ENCODE measurements at regions not wholly inside any gene's neighbourhood (a gene's known extent, or its start where the extent isn't known, plus 50 kb on each side); places are given as distances from the start of the nearest gene placed in this dataset.

DNA sequence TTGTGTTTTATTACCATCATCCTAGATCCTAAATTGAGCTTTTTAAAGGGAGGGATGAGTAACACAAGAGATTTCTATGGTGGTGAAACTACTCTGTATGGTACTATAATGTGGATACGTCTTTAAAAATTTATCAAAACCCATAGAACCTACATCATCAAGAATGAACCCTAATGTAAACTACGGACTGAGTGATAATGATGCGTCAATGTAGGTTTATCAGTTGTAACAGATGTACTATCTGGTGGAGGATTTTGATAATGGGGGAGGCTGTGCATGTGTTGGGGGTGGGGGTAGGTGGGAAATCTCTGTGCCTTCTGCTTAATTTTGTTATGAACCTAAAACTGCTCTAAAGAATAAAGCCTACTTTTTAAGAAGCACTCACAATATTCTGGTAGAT, 724.1 kb upstream of the SOX9 start:
- no peaks in the 10 kb centered on the region for H3K27me3 ChIP-seq (ENCODE audit: control insufficient read depth in 2 of 2, insufficient read depth in 2 of 2, low read length in 2 of 2)
- TF ChIP-seq MYC (IDR thresholded peaks at IDR 0.05; ENCODE audit: low read depth, low read length) (no peak), JUN (IDR thresholded peaks at IDR 0.05; ENCODE audit: borderline replicate concordance, insufficient read depth, insufficient read length, low read depth) (no peak)
- dilution Hi-C loops (cut with MboI; ENCODE audit: extremely low pct_ligation_motif_present, low sequenced_read_pairs) = no loop called here
- no peaks in the 10 kb centered on the region for H4K20me1 ChIP-seq (replicated peaks; ENCODE audit: control insufficient read depth, extremely low read depth, insufficient read depth, low read length)
- no peaks in the 10 kb centered on the region for H3K9me1 ChIP-seq (replicated peaks; ENCODE audit: control insufficient read depth, extremely low read depth, insufficient read depth, low read length)
- no peaks in the 10 kb centered on the region for H3K79me2 ChIP-seq (ENCODE audit: control insufficient read depth, insufficient read depth, low read length)
- no peak overlapping the region for H3K4me2 ChIP-seq (ENCODE audit: insufficient read depth, low read length)
- BruUV-seq (replicated peaks) = no TSS peak
- ChIA-PET CTCF (no interaction called here), POLR2A (no interaction called here)
- H3K36me3 ChIP-seq (ENCODE audit: control insufficient read depth in 2 of 2, extremely low read depth in 1 of 2, insufficient read depth in 2 of 2, low read length in 2 of 2) = no peaks in the 10 kb centered on the region
- intact Hi-C loops (cut with micrococcal nuclease) = no loop called here
- H3K4me3 ChIP-seq (replicated peaks in 1 of 3; ENCODE audit: insufficient read depth in 1 of 3, low read depth in 1 of 3, low read length in 3 of 3) = no peak overlapping the region
- no peak overlapping the region for H3K9ac ChIP-seq (replicated peaks; ENCODE audit: extremely low read depth, insufficient read depth, low read length)
- no peaks in the 10 kb centered on the region for H3K4me1 ChIP-seq (ENCODE audit: control insufficient read depth, extremely low read depth, insufficient read depth, low read length)
- H3K27ac ChIP-seq (ENCODE audit: insufficient read depth, low read depth, low read length) = no peak overlapping the region
- FAIRE-seq (no peak), DNase-seq (ENCODE audit: low read depth, low spot score) (no peak)
- no peak overlapping the region for H2AFZ ChIP-seq (ENCODE audit: low read depth, low read length)
- H3K9me3 ChIP-seq (replicated peaks; ENCODE audit: control insufficient read depth, insufficient read depth, low read length) = no peaks in the 10 kb centered on the region

- FAIRE-seq = no peak
- H3K27me3 ChIP-seq (ENCODE audit: control insufficient read depth in 2 of 2, insufficient read depth in 2 of 2, low read length in 2 of 2) = no peaks in the 10 kb centered on the region
- no peaks in the 10 kb centered on the region for H3K4me1 ChIP-seq (ENCODE audit: control insufficient read depth, extremely low read depth, insufficient read depth, low read length)
- H3K9me3 ChIP-seq (replicated peaks; ENCODE audit: control insufficient read depth, insufficient read depth, low read length) = no peaks in the 10 kb centered on the region
- no peak overlapping the region for H3K9ac ChIP-seq (replicated peaks; ENCODE audit: extremely low read depth, insufficient read depth, low read length)
- H3K36me3 ChIP-seq (ENCODE audit: control insufficient read depth in 2 of 2, extremely low read depth in 1 of 2, insufficient read depth in 2 of 2, low read length in 2 of 2) = no peaks in the 10 kb centered on the region
- H4K20me1 ChIP-seq (replicated peaks; ENCODE audit: control insufficient read depth, extremely low read depth, insufficient read depth, low read length) = no peaks in the 10 kb centered on the region
- no peaks in the 10 kb centered on the region for H3K79me2 ChIP-seq (ENCODE audit: control insufficient read depth, insufficient read depth, low read length)
- BruUV-seq (replicated peaks) = no TSS peak
- H3K4me3 ChIP-seq (replicated peaks in 1 of 3; ENCODE audit: insufficient read depth in 1 of 3, low read depth in 1 of 3, low read length in 3 of 3) = no peak overlapping the region
- no peak for TF ChIP-seq JUN (IDR thresholded peaks at IDR 0.05; ENCODE audit: borderline replicate concordance, insufficient read depth, insufficient read length, low read depth)
- TF ChIP-seq POLR2AphosphoS5 (IDR thresholded peaks at IDR 0.05; ENCODE audit: insufficient read depth, low read depth, low read length) = no peak
- TF ChIP-seq GATA2 (IDR thresholded peaks at IDR 0.05; ENCODE audit: insufficient read depth, insufficient read length, low read depth, low read length) = no peak
- TF ChIP-seq, protein P1, sequence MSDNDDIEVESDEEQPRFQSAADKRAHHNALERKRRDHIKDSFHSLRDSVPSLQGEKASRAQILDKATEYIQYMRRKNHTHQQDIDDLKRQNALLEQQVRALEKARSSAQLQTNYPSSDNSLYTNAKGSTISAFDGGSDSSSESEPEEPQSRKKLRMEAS (IDR thresholded peaks at IDR 0.05; ENCODE audit: insufficient read depth, insufficient read length) = no peak
- TF ChIP-seq EZH2 (IDR thresholded peaks at IDR 0.05; ENCODE audit: borderline replicate concordance, low read depth, low read length, severe bottlenecking) = no peak
- no peak for TF ChIP-seq CTCF (IDR thresholded peaks at IDR 0.05; ENCODE audit: extremely low read depth in 1 of 2, insufficient read depth in 1 of 2, low read depth in 1 of 2, low read length in 2 of 2)
- no peak for TF ChIP-seq MYC (IDR thresholded peaks at IDR 0.05; ENCODE audit: low read depth, low read length)
- no peak for TF ChIP-seq FOS (IDR thresholded peaks at IDR 0.05; ENCODE audit: borderline replicate concordance, insufficient read depth, low read length)
- dilution Hi-C loops (cut with MboI; ENCODE audit: extremely low pct_ligation_motif_present, low sequenced_read_pairs) = no loop called here
- no peaks in the 10 kb centered on the region for H3K9me1 ChIP-seq (replicated peaks; ENCODE audit: control insufficient read depth, extremely low read depth, insufficient read depth, low read length)
- H3K4me2 ChIP-seq (ENCODE audit: insufficient read depth, low read length) = no peak overlapping the region
- H2AFZ ChIP-seq (ENCODE audit: low read depth, low read length) = no peak overlapping the region
- POLR2A ChIA-PET = no interaction called here
- CTCF ChIA-PET = no interaction called here
- intact Hi-C loops (cut with micrococcal nuclease) = no loop called here
- no peak for DNase-seq (ENCODE audit: low read depth, low spot score)
- no peak overlapping the region for H3K27ac ChIP-seq (ENCODE audit: insufficient read depth, low read depth, low read length)
Observed at GRCh38 chr17:71398025-71398424, 722.8 kb upstream of the SOX9 start.

Data from endothelial cell of umbilical vein (primary cell).